H1 (cell line): ENCODE measurements at regions not wholly inside any gene's neighbourhood (a gene's known extent, or its start where the extent isn't known, plus 50 kb on each side); places are given as distances from the start of the nearest gene placed in this dataset.

Experiments
- CTCF ChIA-PET: fragments of 300-600 bp; sonication (Branson Sonifier 250); formaldehyde crosslinking; loops from one replicate; lab custom pipeline; 2021; ENCODE audit not compliant: partially characterized antibody; lab: Charles Lee
- POLR2A ChIA-PET: fragments of 300-600 bp; sonication (Branson Sonifier 250); formaldehyde crosslinking; loops from one replicate; lab custom pipeline; 2021; ENCODE audit warnings: inconsistent platforms; ENCODE audit not compliant: partially characterized antibody; lab: Charles Lee
- DNase-seq, 2 experiments: peaks; one replicate each; pipeline versions ENCODE4 v3.0.0 to v3.0.0-alpha.2; 2010 to 2022; ENCODE audit warnings: low spot score in 2 of 2, low read depth in 1 of 2, mixed read lengths in 1 of 2
- FAIRE-seq: peaks from 2 replicates; lab custom pipeline; 2011; peaks lifted over from hg19 to GRCh38; lab: Jason Lieb, UNC
- H2AFZ ChIP-seq: 2 replicates; pipeline ENCODE4 v1.8.1; 2012; ENCODE audit warnings: low read length, inconsistent platforms
- H2AK5ac ChIP-seq: 2 replicates; pipeline ENCODE4 v1.6.1; 2013; ENCODE audit warnings: low read depth, low read length
- H2BK120ac ChIP-seq: replicated peaks from 2 replicates; pipeline ENCODE3; 2013; ENCODE audit warnings: low read depth, low read length, inconsistent platforms
- H2BK12ac ChIP-seq: 2 replicates; pipeline ENCODE4 v1.6.1; 2013; ENCODE audit warnings: low read depth, low read length
- H2BK15ac ChIP-seq: 2 replicates; pipeline ENCODE4 v1.6.1; 2013; ENCODE audit warnings: low read length
- H2BK20ac ChIP-seq: 2 replicates; pipeline ENCODE4 v1.6.1; 2013; ENCODE audit warnings: low read length
- H2BK5ac ChIP-seq: 2 replicates; pipeline ENCODE4 v1.6.1; 2013; ENCODE audit warnings: low read depth, low read length
- H3K14ac ChIP-seq: 2 replicates; pipeline ENCODE4 v1.6.1; 2013; ENCODE audit warnings: inconsistent platforms; ENCODE audit not compliant: insufficient read length
- H3K18ac ChIP-seq: 2 replicates; pipeline ENCODE4 v1.6.1; 2013; ENCODE audit warnings: low read length; ENCODE audit errors: extremely low read depth
- H3K23ac ChIP-seq: 2 replicates; pipeline ENCODE4 v1.6.1; 2013; ENCODE audit warnings: inconsistent platforms; ENCODE audit not compliant: insufficient read length
- H3K23me2 ChIP-seq: 2 replicates; pipeline ENCODE4 v1.6.1; 2013; ENCODE audit warnings: low read depth, low read length
- H3K27ac ChIP-seq: 2 replicates; pipeline ENCODE4 v1.6.1; 2011; ENCODE audit warnings: low read depth, low read length, inconsistent platforms
- H3K27me3 ChIP-seq, 4 experiments: replicated peaks in 1 of 4; 1 replicate in 1 of 4; 2 replicates in 3 of 4; pipeline versions ENCODE4 v1.6.1 to v1.8.1; 2011 to 2013; ENCODE audit warnings: low read length in 3 of 4, mild to moderate bottlenecking in 3 of 4, inconsistent platforms in 2 of 4, mixed read lengths in 2 of 4, moderate library complexity in 1 of 4; ENCODE audit not compliant: control insufficient read depth in 3 of 4, insufficient read depth in 3 of 4; ENCODE audit errors: extremely low read depth in 1 of 4
- H3K36me3 ChIP-seq, 4 experiments: 2 replicates each; pipeline versions ENCODE4 v1.6.1 to v1.8.1; 2011 to 2013; ENCODE audit warnings: mild to moderate bottlenecking in 4 of 4, low read length in 3 of 4, moderate library complexity in 2 of 4, control low read depth in 1 of 4, inconsistent platforms in 1 of 4; ENCODE audit not compliant: insufficient read depth in 4 of 4, control insufficient read depth in 2 of 4
- H3K4ac ChIP-seq: replicated peaks from 2 replicates; pipeline ENCODE3; 2013; ENCODE audit warnings: low read length, low read depth, mixed read lengths, inconsistent platforms; ENCODE audit not compliant: insufficient read length
- H3K4me1 ChIP-seq, 4 experiments: replicated peaks in 1 of 4; 1 replicate in 1 of 4; 2 replicates in 3 of 4; pipeline versions ENCODE4 v1.6.1 to v1.8.1; 2011 to 2013; ENCODE audit warnings: low read length in 3 of 4, inconsistent platforms in 2 of 4, mixed read lengths in 1 of 4; ENCODE audit not compliant: insufficient read depth in 4 of 4, control insufficient read depth in 3 of 4
- H3K4me2 ChIP-seq, 2 experiments: 2 replicates each; pipeline versions ENCODE4 v1.6.1 to v1.8.1; 2011 to 2013; ENCODE audit warnings: low read depth in 2 of 2, low read length in 2 of 2, control low read depth in 1 of 2, inconsistent platforms in 1 of 2, mild to moderate bottlenecking in 1 of 2; ENCODE audit not compliant: insufficient read depth in 1 of 2
- H3K4me3 ChIP-seq, 4 experiments: fragments of 200-600, 300-600 bp in 1 of 4; sonication (generic), shearing (Covaris generic), sonication (Bioruptor Twin) in 1 of 4; 2 replicates each; pipeline versions ENCODE4 v1.5.1 to v1.8.1; 2011 to 2016; ENCODE audit warnings: low read length in 4 of 4, low read depth in 3 of 4, control low read depth in 2 of 4, inconsistent platforms in 2 of 4, mild to moderate bottlenecking in 2 of 4, mixed read lengths in 1 of 4, moderate library complexity in 1 of 4; ENCODE audit not compliant: insufficient read depth in 2 of 4; ENCODE audit errors: extremely low read depth in 1 of 4
- H3K56ac ChIP-seq: replicated peaks from 2 replicates; pipeline ENCODE3; 2013; ENCODE audit warnings: low read depth, mild to moderate bottlenecking, mixed read lengths, low read length, inconsistent platforms; ENCODE audit not compliant: insufficient read length
- H3K79me1 ChIP-seq: 2 replicates; pipeline ENCODE4 v1.6.1; 2013; ENCODE audit warnings: low read depth, low read length, control low read depth
- H3K79me2 ChIP-seq, 2 experiments: 2 replicates each; pipeline versions ENCODE4 v1.6.1 to v1.8.1; 2012 to 2013; ENCODE audit warnings: low read length in 2 of 2, mild to moderate bottlenecking in 2 of 2, inconsistent platforms in 1 of 2; ENCODE audit not compliant: insufficient read depth in 2 of 2, control insufficient read depth in 1 of 2
- H3K9ac ChIP-seq, 4 experiments: replicated peaks in 1 of 4; 1 replicate in 1 of 4; 2 replicates in 3 of 4; pipeline versions ENCODE4 v1.6.1 to v1.8.1; 2011 to 2013; ENCODE audit warnings: low read depth in 3 of 4, low read length in 3 of 4, control low read depth in 2 of 4, mild to moderate bottlenecking in 2 of 4, moderate library complexity in 2 of 4, inconsistent platforms in 1 of 4; ENCODE audit errors: extremely low read depth in 1 of 4
- H3K9me3 ChIP-seq, 2 experiments: 2 replicates each; pipeline versions ENCODE4 v1.6.1 to v1.8.1; 2012 to 2013; ENCODE audit warnings: mild to moderate bottlenecking in 2 of 2, moderate library complexity in 2 of 2, control low read depth in 1 of 2, inconsistent platforms in 1 of 2, low read depth in 1 of 2, low read length in 1 of 2, mixed read lengths in 1 of 2; ENCODE audit not compliant: insufficient read depth in 2 of 2
- H4K20me1 ChIP-seq, 2 experiments: replicated peaks in 1 of 2; 2 replicates each; pipeline versions ENCODE3 to v1.8.1; 2011 to 2013; ENCODE audit warnings: inconsistent platforms in 2 of 2, low read length in 2 of 2, mild to moderate bottlenecking in 1 of 2; ENCODE audit not compliant: insufficient read depth in 2 of 2, control insufficient read depth in 1 of 2
- H4K5ac ChIP-seq: 2 replicates; pipeline ENCODE4 v1.6.1; 2013; ENCODE audit warnings: low read length, low read depth, mixed read lengths, inconsistent platforms; ENCODE audit not compliant: insufficient read length
- H4K8ac ChIP-seq: 2 replicates; pipeline ENCODE4 v1.8.0; 2013; ENCODE audit warnings: mild to moderate bottlenecking, moderate library complexity, low read length, inconsistent platforms; ENCODE audit not compliant: insufficient read depth; ENCODE audit errors: extremely low read depth
- H4K91ac ChIP-seq: replicated peaks from 2 replicates; pipeline ENCODE3; 2013; ENCODE audit warnings: low read length, mixed read lengths, inconsistent platforms; ENCODE audit not compliant: insufficient read length
- CEBPB ChIP-seq: IDR thresholded peaks from 2 replicates; pipeline ENCODE4 v1.6.1; 2012; ENCODE audit warnings: low read depth, low read length
- CTBP2 ChIP-seq: IDR thresholded peaks from 2 replicates; pipeline ENCODE4 v1.7.0; 2011; ENCODE audit warnings: borderline replicate concordance, mild to moderate bottlenecking, moderate library complexity, mixed read lengths, low read length; ENCODE audit not compliant: insufficient read depth, insufficient read length
- whole genome bisulfite sequencing, 2 experiments: shearing (Covaris generic) in 1 of 2; methylation state at CpG; one replicate each; pipeline versions ENCODE4 v1.1.6 to v1.1.7; 2013 to 2015; ENCODE audit warnings: low lambda C conversion rate in 2 of 2, mixed read lengths in 2 of 2, inconsistent platforms in 1 of 2, low coverage in 1 of 2, missing lambda C conversion rate in 1 of 2; ENCODE audit not compliant: insufficient replicate concordance in 2 of 2, insufficient coverage in 1 of 2, insufficient read length in 1 of 2; ENCODE audit errors: extremely low coverage in 1 of 2, missing lambda C conversion rate in 1 of 2; 5-methylcytosine and 5-hydroxymethylcytosine counted together

DNA sequence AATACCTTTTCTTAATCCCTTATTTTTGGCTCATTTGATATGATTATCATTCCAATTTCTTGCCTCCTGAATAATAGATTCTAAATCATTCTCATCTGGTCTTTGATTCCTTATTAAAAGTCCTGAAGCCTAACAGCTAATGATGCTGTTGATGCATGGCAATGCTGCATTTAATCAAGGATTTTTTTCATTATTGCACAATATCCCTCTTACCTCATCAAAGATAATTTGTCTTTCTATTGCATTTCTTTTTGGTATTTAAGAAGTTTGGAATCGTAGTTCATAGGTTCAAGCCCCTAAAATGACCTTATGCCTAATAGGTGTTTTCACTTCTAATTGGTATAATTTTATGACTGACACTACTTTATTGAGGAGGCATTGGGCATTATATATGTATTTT, 648.2 kb upstream of the STXBP6 start:
- no peak overlapping the region for H2AFZ ChIP-seq
- no peak overlapping the region for H2BK120ac ChIP-seq
- H3K79me1 ChIP-seq: no peaks in the 10 kb centered on the region
- no peaks in the 10 kb centered on the region for H3K27me3 ChIP-seq
- H3K23me2 ChIP-seq: no peaks in the 10 kb centered on the region
- ChIA-PET CTCF (interaction anchor here (0.7 kb wide), 1 partner anchor 880 kb away, joined by 3 read pairs; no protein-coding TSS in a partner anchor), POLR2A (no interaction called here)
- TF ChIP-seq CEBPB (peak; percentile 47; the same call in 1 of the 2 replicates), CTBP2 (no peak)
- H3K4me1 ChIP-seq: no peaks in the 10 kb centered on the region
- 100% methylated on average over 1 of the region's 1 CpG; no CpG with 5 or more reads in 1 of the 2 experiments for WGBS, 2 experiments
- DNase-seq (no peak), FAIRE-seq (no peak)
- H4K8ac ChIP-seq: no peak overlapping the region
- H2BK20ac ChIP-seq: no peak overlapping the region
- H3K4ac ChIP-seq: no peak overlapping the region
- no peak overlapping the region for H3K18ac ChIP-seq
- no peak overlapping the region for H3K27ac ChIP-seq
- no peaks in the 10 kb centered on the region for H3K9me3 ChIP-seq
- H2BK12ac ChIP-seq: no peak overlapping the region
- H3K9ac ChIP-seq: no peak overlapping the region
- no peak overlapping the region for H4K91ac ChIP-seq
- H2BK15ac ChIP-seq: no peak overlapping the region
- H3K79me2 ChIP-seq: no peaks in the 10 kb centered on the region
- H3K56ac ChIP-seq: no peak overlapping the region
- H3K14ac ChIP-seq: no peak overlapping the region
- no peak overlapping the region for H2BK5ac ChIP-seq
- no peaks in the 10 kb centered on the region for H3K36me3 ChIP-seq
- no peak overlapping the region for H3K4me3 ChIP-seq
- H4K5ac ChIP-seq: no peak overlapping the region
- no peaks in the 10 kb centered on the region for H4K20me1 ChIP-seq
- H2AK5ac ChIP-seq: no peak overlapping the region
- H3K4me2 ChIP-seq: no peak overlapping the region
- H3K23ac ChIP-seq: no peak overlapping the region
